Large intestine (tissue), 3 donors: ENCODE measurements at regions not wholly inside any gene's neighbourhood (a gene's known extent, or its start where the extent isn't known, plus 50 kb on each side); places are given as distances from the start of the nearest gene placed in this dataset.
"Not testable (repeated sequence)": the region's sequence is repeated elsewhere in the genome, so short reads cannot be mapped to it uniquely, and the experiment has no call there.

ENCODE experiments used
- DNase-seq, 2 donors: peaks; one replicate each; pipeline versions ENCODE4 v3.0.0 to v3.0.0-alpha.2; 2013
- H3K27ac ChIP-seq: one replicate; pipeline ENCODE4 v1.5.1; 2013; ENCODE audit warnings: low read length
- H3K27me3 ChIP-seq: 2 replicates; pipeline ENCODE4 v1.6.1; 2013; ENCODE audit warnings: low read length; ENCODE audit not compliant: control insufficient read depth, insufficient read depth
- H3K36me3 ChIP-seq: 2 replicates; pipeline ENCODE4 v1.6.1; 2013; ENCODE audit warnings: low read length; ENCODE audit not compliant: control insufficient read depth, insufficient read depth
- H3K4me1 ChIP-seq: one replicate; pipeline ENCODE4 v1.6.1; 2013; ENCODE audit warnings: low read length; ENCODE audit not compliant: control insufficient read depth, insufficient read depth
- H3K4me3 ChIP-seq: one replicate; pipeline ENCODE4 v1.5.1; 2013; ENCODE audit warnings: low read length
- H3K9me3 ChIP-seq: one replicate; pipeline ENCODE4 v1.6.1; 2013; ENCODE audit warnings: mild to moderate bottlenecking, low read depth, low read length, moderate library complexity; ENCODE audit not compliant: control insufficient read depth
- WGBS: methylation state at CpG from one replicate; pipeline ENCODE4 v1.1.5; 2013; ENCODE audit warnings: low lambda C conversion rate; ENCODE audit not compliant: insufficient coverage; 5-methylcytosine and 5-hydroxymethylcytosine counted together

DNA sequence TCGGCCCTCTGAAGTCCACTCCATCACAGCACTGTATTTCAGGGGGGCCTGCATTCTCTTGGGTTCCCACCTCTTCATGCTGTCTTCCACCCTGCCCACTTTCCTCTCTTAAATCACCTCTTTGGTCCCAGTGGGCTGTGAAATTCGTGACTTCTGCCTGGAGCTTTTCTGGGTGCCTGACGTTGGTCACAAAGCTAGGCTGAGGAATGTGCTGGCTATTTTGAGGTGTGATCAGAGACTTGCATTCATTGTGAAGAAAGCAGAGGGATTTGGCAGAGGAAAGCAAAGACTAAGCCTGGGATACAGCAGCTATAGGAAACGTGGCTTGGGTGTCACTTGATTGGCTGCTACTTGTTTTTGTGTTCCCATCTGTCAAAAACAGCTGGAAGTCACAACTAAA, 202.5 kb downstream of the SATB1 start:
- Histone ChIP-seq H3K27me3 (no peaks in the 10 kb centered on the region), H3K36me3 (no peaks in the 10 kb centered on the region), H3K27ac (no peak overlapping the region), H3K9me3 (no peaks in the 10 kb centered on the region), H3K4me1 (no peaks in the 10 kb centered on the region), H3K4me3 (no peak overlapping the region)
- DNase-seq = no peak
- 40% methylated on average over 1 of the region's 4 CpGs for WGBS

DNA sequence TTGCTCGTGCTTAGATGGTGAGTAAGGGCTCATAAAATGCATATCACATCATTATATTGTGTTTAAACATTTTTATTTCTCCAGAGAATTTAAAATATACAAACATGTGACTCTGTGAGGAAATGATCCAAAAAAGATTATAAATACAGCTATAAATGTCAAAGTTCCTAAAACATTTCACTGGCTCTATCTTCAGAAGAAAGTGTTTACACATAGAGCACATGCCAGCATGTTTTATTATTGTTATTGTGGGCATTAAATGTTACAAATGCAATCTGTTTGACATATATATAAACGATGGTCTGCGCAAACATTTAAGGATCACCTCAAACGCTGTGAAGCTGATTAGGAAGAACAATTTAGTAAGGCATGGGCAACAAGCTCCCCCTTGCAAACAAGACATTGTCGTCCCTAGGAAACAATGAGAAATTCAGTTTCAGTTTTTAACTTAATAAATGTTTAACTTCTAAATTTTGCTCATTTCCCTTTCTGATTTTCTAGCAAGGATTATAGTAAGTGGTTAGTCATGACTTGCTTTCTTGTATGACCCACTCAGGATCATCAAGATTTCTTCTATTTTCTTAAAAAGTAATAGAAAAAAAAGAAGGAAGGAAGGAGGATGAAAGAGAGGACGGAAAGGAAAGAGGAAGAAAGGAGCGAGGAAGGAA, 207.5 kb downstream of the SATB1 start:
- H3K9me3 ChIP-seq = no peaks in the 10 kb centered on the region
- H3K36me3 ChIP-seq = no peaks in the 10 kb centered on the region
- DNase-seq = no peak
- no peak overlapping the region for H3K4me3 ChIP-seq
- H3K27ac ChIP-seq = no peak overlapping the region
- H3K27me3 ChIP-seq = no peaks in the 10 kb centered on the region
- WGBS = 53% methylated on average over 5 of the region's 7 CpGs
- no peaks in the 10 kb centered on the region for H3K4me1 ChIP-seq

DNA sequence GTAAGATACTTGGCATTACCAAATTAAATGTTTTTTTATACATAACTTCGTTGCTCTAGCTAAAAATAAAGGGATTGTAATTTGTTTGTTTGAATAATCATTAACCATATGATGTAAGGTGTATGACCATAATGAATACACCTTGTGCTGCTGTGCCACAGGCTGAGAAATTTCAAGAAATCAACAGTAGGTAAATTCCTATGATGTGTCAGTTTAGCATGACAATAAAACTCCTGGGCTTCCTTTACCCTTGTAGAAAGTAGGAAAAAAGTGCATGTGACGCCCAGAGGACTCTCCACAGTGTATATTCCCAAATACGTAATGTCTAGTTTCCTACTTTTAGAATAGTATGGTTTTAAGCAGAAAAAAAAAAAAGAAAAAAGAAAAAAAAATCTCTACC, 208.1 kb downstream of the SATB1 start:
- H3K4me3 ChIP-seq = no peak overlapping the region
- no peak overlapping the region for H3K27ac ChIP-seq
- H3K36me3 ChIP-seq = no peaks in the 10 kb centered on the region
- 79% methylated on average over 2 of the region's 3 CpGs for WGBS
- H3K4me1 ChIP-seq = no peaks in the 10 kb centered on the region
- no peaks in the 10 kb centered on the region for H3K27me3 ChIP-seq
- no peaks in the 10 kb centered on the region for H3K9me3 ChIP-seq
- no peak for DNase-seq

GRCh38 chr3:18215639-18216038, 209.5 kb downstream of the SATB1 start:
- H3K4me1 ChIP-seq = no peaks in the 10 kb centered on the region
- no peak overlapping the region for H3K4me3 ChIP-seq
- no peaks in the 10 kb centered on the region for H3K27me3 ChIP-seq
- no peak for DNase-seq
- H3K36me3 ChIP-seq = no peaks in the 10 kb centered on the region
- H3K27ac ChIP-seq = no peak overlapping the region
- no peaks in the 10 kb centered on the region for H3K9me3 ChIP-seq

GRCh38 chr3:18211116-18211515, 214.0 kb downstream of the SATB1 start:
- Histone ChIP-seq H3K4me1 (no peaks in the 10 kb centered on the region), H3K36me3 (no peaks in the 10 kb centered on the region), H3K27ac (no peak overlapping the region), H3K4me3 (no peak overlapping the region), H3K27me3 (no peaks in the 10 kb centered on the region), H3K9me3 (no peaks in the 10 kb centered on the region)
- DNase-seq = no peak
- 75% methylated on average over 1 of the region's 1 CpG for WGBS

DNA sequence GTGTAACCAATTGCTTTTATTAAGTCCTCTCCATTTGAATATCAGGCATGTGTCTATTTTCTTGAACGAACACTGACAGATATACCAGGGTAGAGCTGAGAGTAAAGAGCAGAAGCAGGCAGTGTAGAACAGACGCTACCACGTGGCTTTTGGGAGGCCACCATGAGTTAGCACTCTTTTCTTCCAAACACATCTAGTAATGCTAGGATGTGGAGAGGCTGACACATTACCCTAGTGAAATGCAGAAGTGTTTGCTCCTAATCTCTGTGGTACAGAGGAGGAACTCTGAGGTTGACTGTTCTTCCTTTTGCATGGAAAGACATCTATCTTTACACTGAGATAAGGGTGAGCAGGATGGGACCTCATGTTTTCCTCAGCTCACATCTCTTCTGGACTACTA, 216.3 kb downstream of the SATB1 start:
- no peak overlapping the region for H3K27ac ChIP-seq
- no peak for DNase-seq
- no peaks in the 10 kb centered on the region for H3K4me1 ChIP-seq
- no peaks in the 10 kb centered on the region for H3K27me3 ChIP-seq
- H3K4me3 ChIP-seq = no peak overlapping the region
- H3K9me3 ChIP-seq = no peaks in the 10 kb centered on the region
- no peaks in the 10 kb centered on the region for H3K36me3 ChIP-seq
- no CpG with 5 or more reads among the region's 3 CpGs for WGBS

GRCh38 chr3:18208091-18208490, 217.0 kb downstream of the SATB1 start:
- no peaks in the 10 kb centered on the region for H3K4me1 ChIP-seq
- no CpG with 5 or more reads among the region's 2 CpGs for WGBS

GRCh38 chr3:18207226-18207625, 217.9 kb downstream of the SATB1 start:
- H3K4me3 ChIP-seq = no peak overlapping the region
- H3K4me1 ChIP-seq = no peaks in the 10 kb centered on the region
- no peak overlapping the region for H3K27ac ChIP-seq
- no peaks in the 10 kb centered on the region for H3K9me3 ChIP-seq
- H3K36me3 ChIP-seq = no peaks in the 10 kb centered on the region
- no peaks in the 10 kb centered on the region for H3K27me3 ChIP-seq
- DNase-seq = no peak
- WGBS = no CpG with 5 or more reads among the region's 3 CpGs

More at GRCh38 chr3:18208091-18208490, 217.0 kb downstream of the SATB1 start:
- Histone ChIP-seq H3K4me3 (no peak overlapping the region), H3K27ac (no peak overlapping the region), H3K27me3 (no peaks in the 10 kb centered on the region), H3K36me3 (no peaks in the 10 kb centered on the region), H3K9me3 (no peaks in the 10 kb centered on the region)
- DNase-seq = no peak

DNA sequence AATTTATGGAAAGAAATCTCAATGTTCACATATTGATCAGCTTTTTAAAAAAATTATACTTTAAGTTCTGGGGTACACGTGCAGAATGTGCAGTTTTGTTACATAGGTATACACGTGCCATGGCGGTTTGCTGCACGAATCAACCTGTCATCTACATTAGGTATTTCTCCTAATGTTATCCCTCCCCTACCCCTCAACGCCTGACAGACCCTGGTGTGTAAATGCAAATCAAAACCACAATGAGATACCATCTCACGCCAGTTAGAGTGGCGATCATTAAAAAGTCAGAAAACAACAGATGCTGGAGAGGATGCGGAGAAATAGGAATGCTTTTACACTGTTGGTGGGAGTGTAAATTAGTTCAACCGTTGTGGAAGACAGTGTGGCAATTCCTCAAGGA, 219.4 kb downstream of the SATB1 start:
- DNase-seq = not testable (repeated sequence)
- WGBS = no CpG with 5 or more reads among the region's 9 CpGs

DNA sequence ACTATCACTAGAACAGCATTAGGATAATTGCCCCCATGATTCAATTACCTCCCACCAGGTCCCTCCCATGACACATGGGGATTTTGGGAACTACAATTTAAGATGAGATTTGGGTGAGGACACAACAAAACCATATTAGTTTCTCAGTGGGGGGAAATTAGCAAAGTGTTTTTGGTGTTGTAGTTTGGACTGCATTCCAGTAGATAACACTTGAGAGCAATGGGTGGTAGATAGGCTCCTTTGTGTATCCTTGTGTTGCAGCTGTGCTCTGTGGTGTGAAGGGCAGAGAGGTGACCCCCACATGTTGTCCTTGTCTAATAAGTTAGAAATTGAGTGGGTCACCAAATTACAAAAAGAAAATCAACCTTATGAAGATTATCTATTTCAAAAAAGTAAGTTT, 223.8 kb downstream of the SATB1 start:
- no peaks in the 10 kb centered on the region for H3K36me3 ChIP-seq

More for the DNA sequence above, 219.4 kb downstream of the SATB1 start:
- not testable (repeated sequence) for H3K27me3 ChIP-seq, H3K36me3 ChIP-seq, H3K4me1 ChIP-seq, H3K4me3 ChIP-seq, H3K27ac ChIP-seq, H3K9me3 ChIP-seq

GRCh38 chr3:18199757-18200156, 225.4 kb downstream of the SATB1 start:
- no peaks in the 10 kb centered on the region for H3K9me3 ChIP-seq
- DNase-seq = no peak
- H3K27me3 ChIP-seq = no peaks in the 10 kb centered on the region
- no peak overlapping the region for H3K27ac ChIP-seq
- H3K4me3 ChIP-seq = no peak overlapping the region
- no peaks in the 10 kb centered on the region for H3K4me1 ChIP-seq
- H3K36me3 ChIP-seq = no peaks in the 10 kb centered on the region

More for the DNA sequence above, 223.8 kb downstream of the SATB1 start:
- H3K4me1 ChIP-seq = no peaks in the 10 kb centered on the region
- no peak overlapping the region for H3K4me3 ChIP-seq
- DNase-seq = no peak
- H3K9me3 ChIP-seq = no peaks in the 10 kb centered on the region
- H3K27me3 ChIP-seq = no peaks in the 10 kb centered on the region
- no peak overlapping the region for H3K27ac ChIP-seq
